Testis (tissue), 2 donors: ENCODE measurements at regions not wholly inside any gene's neighbourhood (a gene's known extent, or its start where the extent isn't known, plus 50 kb on each side); places are given as distances from the start of the nearest gene placed in this dataset.

Experiments
- POLR2A ChIP-seq: fragments of 450-650 bp; IDR thresholded peaks from one replicate; pipeline ENCODE4 v1.6.1; 2017; ENCODE audit warnings: antibody characterized with exemption, mild to moderate bottlenecking, moderate library complexity
- TF ChIP-seq, protein P1 (sequence below), 3 experiments: fragments of 450-650 bp in 2 of 3; fragments of 200-600 bp in 1 of 3; sonication (generic) in 1 of 3; IDR thresholded peaks; one replicate each; pipeline ENCODE4 v1.5.1; 2016 to 2019; ENCODE audit warnings: antibody characterized with exemption in 3 of 3, mild to moderate bottlenecking in 2 of 3, moderate library complexity in 1 of 3

DNA sequence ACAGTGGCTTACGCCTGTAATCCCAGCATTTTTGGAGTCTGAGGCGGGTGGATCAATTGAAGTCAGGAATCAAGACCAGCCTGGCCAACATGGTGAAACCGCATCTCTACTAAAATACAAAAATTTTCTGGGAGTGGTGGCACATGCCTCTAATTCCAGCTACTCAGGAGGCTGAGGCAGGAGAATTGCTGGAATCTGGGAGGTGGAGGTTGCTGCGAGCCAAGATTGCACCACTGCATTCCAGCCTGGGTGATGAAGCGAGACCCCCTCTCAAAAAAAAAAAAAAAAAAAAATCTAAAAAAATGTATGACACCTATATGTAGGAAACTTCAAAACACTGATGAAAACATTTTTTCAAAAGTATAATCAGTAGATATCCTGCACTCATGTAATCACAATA lies 242.7 kb upstream of the CHORDC1 start:
- no peak for TF ChIP-seq POLR2A
- TF ChIP-seq, protein P1, sequence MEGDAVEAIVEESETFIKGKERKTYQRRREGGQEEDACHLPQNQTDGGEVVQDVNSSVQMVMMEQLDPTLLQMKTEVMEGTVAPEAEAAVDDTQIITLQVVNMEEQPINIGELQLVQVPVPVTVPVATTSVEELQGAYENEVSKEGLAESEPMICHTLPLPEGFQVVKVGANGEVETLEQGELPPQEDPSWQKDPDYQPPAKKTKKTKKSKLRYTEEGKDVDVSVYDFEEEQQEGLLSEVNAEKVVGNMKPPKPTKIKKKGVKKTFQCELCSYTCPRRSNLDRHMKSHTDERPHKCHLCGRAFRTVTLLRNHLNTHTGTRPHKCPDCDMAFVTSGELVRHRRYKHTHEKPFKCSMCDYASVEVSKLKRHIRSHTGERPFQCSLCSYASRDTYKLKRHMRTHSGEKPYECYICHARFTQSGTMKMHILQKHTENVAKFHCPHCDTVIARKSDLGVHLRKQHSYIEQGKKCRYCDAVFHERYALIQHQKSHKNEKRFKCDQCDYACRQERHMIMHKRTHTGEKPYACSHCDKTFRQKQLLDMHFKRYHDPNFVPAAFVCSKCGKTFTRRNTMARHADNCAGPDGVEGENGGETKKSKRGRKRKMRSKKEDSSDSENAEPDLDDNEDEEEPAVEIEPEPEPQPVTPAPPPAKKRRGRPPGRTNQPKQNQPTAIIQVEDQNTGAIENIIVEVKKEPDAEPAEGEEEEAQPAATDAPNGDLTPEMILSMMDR (IDR thresholded peaks at IDR 0.05), result no peak
